ENCODE measurements at regions not wholly inside any gene's neighbourhood (a gene's known extent, or its start where the extent isn't known, plus 50 kb on each side); places are given as distances from the start of the nearest gene placed in this dataset.

DNA sequence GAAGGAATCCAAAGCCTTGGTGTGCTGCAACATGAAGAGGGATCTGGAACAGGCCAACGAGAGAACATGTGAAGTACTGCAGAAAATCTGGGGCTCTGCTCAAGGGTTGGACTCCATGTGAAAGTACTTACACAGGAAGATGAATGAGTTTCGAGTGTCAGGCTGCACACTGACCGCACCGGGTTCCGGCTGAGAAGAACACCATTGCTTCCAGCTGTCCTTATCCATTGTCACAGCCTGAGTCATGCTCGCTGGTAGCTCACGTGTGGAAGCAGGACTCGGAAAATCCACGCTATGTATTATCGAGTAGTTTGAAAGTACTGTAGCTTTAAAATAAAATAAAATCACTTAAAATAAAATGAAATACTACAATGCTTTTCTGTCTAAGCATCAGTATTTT, 50.4 kb upstream of the TBL1X start:
- no peak for FAIRE-seq

More for the DNA sequence above, 50.4 kb upstream of the TBL1X start:
- no peak overlapping the region for H3K4me2 ChIP-seq (ENCODE audit: control insufficient read depth, extremely low read depth, insufficient read depth, low read depth, low read length)
- no peaks in the 10 kb centered on the region for H3K27me3 ChIP-seq (ENCODE audit: control insufficient read depth, extremely low read depth, insufficient read depth, low read length)
- no peaks in the 10 kb centered on the region for H4K20me1 ChIP-seq (ENCODE audit: control insufficient read depth, extremely low read depth, insufficient read depth, low read length)
- dilution Hi-C loops (cut with MboI; ENCODE audit: extremely low pct_ligation_motif_present, low sequenced_read_pairs): no loop called here
- no peak for DNase-seq (ENCODE audit: low read depth, low spot score)
- H2AFZ ChIP-seq (ENCODE audit: control insufficient read depth, low read length): no peak overlapping the region
- H3K4me3 ChIP-seq (ENCODE audit: control insufficient read depth in 2 of 3, extremely low read depth in 1 of 3, insufficient read depth in 2 of 3, low read depth in 1 of 3, low read length in 3 of 3): no peak overlapping the region
- peaks cover 2% of the 10 kb centered on the region for H3K9me3 ChIP-seq (ENCODE audit: control insufficient read depth, low read depth, low read length)
- H3K36me3 ChIP-seq (ENCODE audit: control insufficient read depth in 2 of 2, extremely low read depth in 1 of 2, insufficient read depth in 2 of 2, low read length in 2 of 2): no peaks in the 10 kb centered on the region
- no peaks in the 10 kb centered on the region for H3K9me1 ChIP-seq (ENCODE audit: control insufficient read depth, extremely low read depth, insufficient read depth, low read length)
- no peaks in the 10 kb centered on the region for H3K4me1 ChIP-seq (ENCODE audit: control insufficient read depth, extremely low read depth, insufficient read depth, low read length)
- no peak overlapping the region for H3K27ac ChIP-seq (ENCODE audit: control insufficient read depth, insufficient read depth, low read length)
- H3K9ac ChIP-seq (ENCODE audit: control insufficient read depth, extremely low read depth, insufficient read depth, low read length): no peak overlapping the region
- TF ChIP-seq EZH2 (IDR thresholded peaks at IDR 0.05; ENCODE audit: low read length): no peak
- H3K79me2 ChIP-seq (ENCODE audit: control insufficient read depth, insufficient read depth, low read length): no peaks in the 10 kb centered on the region

Small RNA genes lying in the stretch of these regions (small RNA-seq; reads per million reads assigned to genes)
- 0 reads per million in 3 experiments for gene AC119618.1 (ENCODE audit: insufficient read length in 3 of 3, low read depth in 3 of 3, low replicate concordance in 1 of 3)
- gene RNA5SP499 (ENCODE audit: insufficient read length in 3 of 3, low read depth in 3 of 3, low replicate concordance in 1 of 3): 0 reads per million in 3 experiments

Data from keratinocyte (primary cell).